SK-N-SH (cell line): ENCODE measurements at regions not wholly inside any gene's neighbourhood (a gene's known extent, or its start where the extent isn't known, plus 50 kb on each side); places are given as distances from the start of the nearest gene placed in this dataset.

Experiments
- CTCF ChIA-PET: fragments of 300-600, 350-600 bp; formaldehyde crosslinking; extraction: SDS; loops from one replicate; lab custom pipeline; 2021; lab: Yijun Ruan, JAX
- POLR2A ChIA-PET: fragments of 350-600 bp; sonication (Branson Sonifier 250); formaldehyde crosslinking; extraction: SDS; loops from one replicate; lab custom pipeline; 2020; ENCODE audit warnings: antibody characterized with exemption, inconsistent platforms; lab: Yijun Ruan, JAX
- DNase-seq: peaks from one replicate; pipeline ENCODE4 v3.0.0; 2012
- H2AFZ ChIP-seq: fragments of 200-600 bp; sonication (generic); 2 replicates; pipeline ENCODE4 v1.8.1; 2016; ENCODE audit warnings: antibody characterized with exemption, mild to moderate bottlenecking, low read depth
- H3F3A ChIP-seq: fragments of 200-600 bp; sonication (generic); replicated peaks from 2 replicates; pipeline ENCODE3; 2016; ENCODE audit warnings: antibody characterized with exemption, mild to moderate bottlenecking; ENCODE audit not compliant: insufficient read depth
- H3K27ac ChIP-seq, 2 experiments: fragments of 200-500 bp in 1 of 2; fragments of 200-600 bp in 1 of 2; sonication (Bioruptor generic) in 1 of 2; sonication (generic), shearing (Covaris generic) in 1 of 2; 2 replicates each; pipeline versions ENCODE4 v1.5.1 to v1.6.1; 2014 to 2016; ENCODE audit warnings: low read depth in 2 of 2, inconsistent platforms in 1 of 2, low read length in 1 of 2, mild to moderate bottlenecking in 1 of 2, mixed read lengths in 1 of 2
- H3K27me3 ChIP-seq: fragments of 200-600 bp; sonication (generic), shearing (Covaris generic); 2 replicates; pipeline ENCODE4 v1.6.1; 2016; ENCODE audit warnings: mixed run types; ENCODE audit not compliant: insufficient read depth
- H3K36me3 ChIP-seq, 2 experiments: fragments of 200-500 bp in 1 of 2; fragments of 200-600 bp in 1 of 2; sonication (Bioruptor generic) in 1 of 2; sonication (generic) in 1 of 2; replicated peaks in 1 of 2; 2 replicates each; pipeline versions ENCODE3 to v1.5.1; 2014 to 2016; ENCODE audit warnings: low read length in 1 of 2, mild to moderate bottlenecking in 1 of 2; ENCODE audit not compliant: insufficient read depth in 2 of 2, control insufficient read depth in 1 of 2
- H3K4me1 ChIP-seq, 2 experiments: fragments of 200-500 bp in 1 of 2; fragments of 200-600 bp in 1 of 2; sonication (Bioruptor generic) in 1 of 2; sonication (generic), shearing (Covaris generic) in 1 of 2; 2 replicates each; pipeline versions ENCODE4 v1.5.1 to v1.6.1; 2014 to 2016; ENCODE audit warnings: low read depth in 1 of 2, low read length in 1 of 2, mixed run types in 1 of 2; ENCODE audit not compliant: insufficient read depth in 2 of 2, control insufficient read depth in 1 of 2
- H3K4me2 ChIP-seq: fragments of 200-600 bp; sonication (generic), shearing (Covaris generic); 2 replicates; pipeline ENCODE4 v1.6.1; 2017; ENCODE audit warnings: mixed run types
- H3K4me3 ChIP-seq, 2 experiments: fragments of 200-500 bp in 1 of 2; fragments of 200-600 bp in 1 of 2; sonication (Bioruptor generic) in 1 of 2; sonication (generic), shearing (Covaris generic) in 1 of 2; 2 replicates each; pipeline versions ENCODE4 v1.5.1 to v1.8.1; 2014 to 2016; ENCODE audit warnings: low read depth in 2 of 2, inconsistent platforms in 1 of 2, low read length in 1 of 2, mild to moderate bottlenecking in 1 of 2, mixed read lengths in 1 of 2, moderate library complexity in 1 of 2
- H3K79me2 ChIP-seq: fragments of 200-600 bp; sonication (generic); 2 replicates; pipeline ENCODE4 v1.8.1; 2017; ENCODE audit warnings: mild to moderate bottlenecking; ENCODE audit not compliant: insufficient read depth
- H3K9ac ChIP-seq: fragments of 200-600 bp; sonication (generic); 2 replicates; pipeline ENCODE4 v1.6.1; 2017; ENCODE audit warnings: mixed run types
- H3K9me2 ChIP-seq: fragments of 200-600 bp; sonication (generic); 2 replicates; pipeline ENCODE4 v1.6.1; 2017; ENCODE audit warnings: mixed run types
- H3K9me3 ChIP-seq: fragments of 200-600 bp; sonication (generic); 2 replicates; pipeline ENCODE4 v1.6.1; 2017; ENCODE audit warnings: mixed run types, mild to moderate bottlenecking, moderate library complexity
- H4K20me1 ChIP-seq: fragments of 200-600 bp; sonication (generic); 2 replicates; pipeline ENCODE4 v1.6.1; 2017; ENCODE audit warnings: mild to moderate bottlenecking, mixed run types; ENCODE audit not compliant: insufficient read depth
- ELF1 ChIP-seq: IDR thresholded peaks from 2 replicates; pipeline ENCODE4 v1.4.0; 2012
- FOXM1 ChIP-seq: IDR thresholded peaks from 2 replicates; pipeline ENCODE4 v1.4.0; 2012; ENCODE audit warnings: low read depth, mild to moderate bottlenecking
- GABPA ChIP-seq: IDR thresholded peaks from 2 replicates; pipeline ENCODE4 v1.4.0; 2012; ENCODE audit warnings: low read depth, mild to moderate bottlenecking
- IRF3 ChIP-seq: fragments of 150-350 bp; IDR thresholded peaks from 2 replicates; pipeline ENCODE4 v1.6.1; 2016; ENCODE audit warnings: mild to moderate bottlenecking, low read depth, low read length
- JUND ChIP-seq: IDR thresholded peaks from 2 replicates; pipeline ENCODE4 v1.4.0; 2012
- MEF2A ChIP-seq: IDR thresholded peaks from 2 replicates; pipeline ENCODE4 v1.4.0; 2012; ENCODE audit warnings: low read depth, borderline replicate concordance
- POLR2AphosphoS5 ChIP-seq: IDR thresholded peaks from 2 replicates; pipeline ENCODE4 v1.6.1; 2012; ENCODE audit warnings: low read depth, low read length
- RFX5 ChIP-seq: IDR thresholded peaks from 2 replicates; pipeline ENCODE4 v1.6.1; 2012; ENCODE audit warnings: mild to moderate bottlenecking, improper control_type of control experiment, low read length
- RXRA ChIP-seq: IDR thresholded peaks from 2 replicates; pipeline ENCODE4 v1.4.0; 2012; ENCODE audit warnings: low read depth, mild to moderate bottlenecking, borderline replicate concordance
- SIN3A ChIP-seq: IDR thresholded peaks from 2 replicates; pipeline ENCODE4 v1.6.1; 2012; ENCODE audit warnings: low read depth, mild to moderate bottlenecking, low read length, moderate library complexity, borderline replicate concordance
- SMC3 ChIP-seq: IDR thresholded peaks from 2 replicates; pipeline ENCODE4 v1.6.1; 2012; ENCODE audit warnings: low read depth, low read length, improper control_type of control experiment
- TAF1 ChIP-seq: IDR thresholded peaks from 2 replicates; pipeline ENCODE4 v1.6.1; 2012; ENCODE audit warnings: low read depth, mild to moderate bottlenecking, low read length, moderate library complexity, borderline replicate concordance
- TEAD4 ChIP-seq: IDR thresholded peaks from 2 replicates; pipeline ENCODE4 v1.4.0; 2012; ENCODE audit warnings: mild to moderate bottlenecking, borderline replicate concordance; ENCODE audit not compliant: insufficient read depth
- ZBTB33 ChIP-seq: IDR thresholded peaks from 2 replicates; pipeline ENCODE4 v1.4.0; 2012; ENCODE audit warnings: low read depth, borderline replicate concordance
- WGBS: methylation state at CpG from one replicate; pipeline ENCODE4 v1.1.6; 2017; ENCODE audit warnings: low lambda C conversion rate; 5-methylcytosine and 5-hydroxymethylcytosine counted together
- TF ChIP-seq, protein P1 (sequence below): fragments of 150-350 bp; IDR thresholded peaks from 2 replicates; pipeline ENCODE4 v1.6.1; 2017; ENCODE audit warnings: antibody characterized with exemption, low read length, low read depth, borderline replicate concordance

DNA sequence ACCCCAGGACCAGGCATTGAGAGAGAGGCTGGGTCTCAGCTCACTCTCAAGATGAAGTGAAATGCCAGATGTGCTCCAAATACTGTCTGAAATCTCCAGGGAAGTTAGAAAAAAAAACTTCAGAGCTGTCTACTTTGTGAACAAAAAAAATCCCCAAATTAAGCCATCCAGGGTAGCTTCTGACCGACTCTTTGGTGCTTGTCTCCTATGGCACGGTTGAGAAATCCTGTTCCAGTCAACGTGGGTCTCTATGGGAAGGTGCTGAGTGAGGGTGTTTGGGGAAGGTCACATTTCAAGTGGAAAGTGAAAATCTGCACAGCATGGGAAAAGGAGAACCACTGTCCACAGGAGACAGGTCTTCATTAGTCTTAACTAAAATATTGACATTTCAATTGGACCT is 322.5 kb upstream of the CFAP20DC start:
- H3K79me2 ChIP-seq: no peaks in the 10 kb centered on the region
- H3K9me2 ChIP-seq: no peaks in the 10 kb centered on the region
- no peak overlapping the region for H3K9ac ChIP-seq
- H3K27me3 ChIP-seq: no peaks in the 10 kb centered on the region
- no peak overlapping the region for H2AFZ ChIP-seq
- DNase-seq: no peak
- WGBS: 29% methylated on average over 3 of the region's 3 CpGs
- H3K4me3 ChIP-seq: no peak overlapping the region
- no peaks in the 10 kb centered on the region for H3F3A ChIP-seq
- CTCF ChIA-PET: interaction anchor here (0.8 kb wide), 1 partner anchor 26 kb away, joined by 3 read pairs; no protein-coding TSS in a partner anchor
- no peaks in the 10 kb centered on the region for H3K9me3 ChIP-seq
- TF ChIP-seq JUND (no peak), MEF2A (no peak), TAF1 (no peak), POLR2AphosphoS5 (no peak), RXRA (no peak), IRF3 (no peak), FOXM1 (no peak), ELF1 (no peak), SIN3A (no peak)
- TF ChIP-seq, protein P1, sequence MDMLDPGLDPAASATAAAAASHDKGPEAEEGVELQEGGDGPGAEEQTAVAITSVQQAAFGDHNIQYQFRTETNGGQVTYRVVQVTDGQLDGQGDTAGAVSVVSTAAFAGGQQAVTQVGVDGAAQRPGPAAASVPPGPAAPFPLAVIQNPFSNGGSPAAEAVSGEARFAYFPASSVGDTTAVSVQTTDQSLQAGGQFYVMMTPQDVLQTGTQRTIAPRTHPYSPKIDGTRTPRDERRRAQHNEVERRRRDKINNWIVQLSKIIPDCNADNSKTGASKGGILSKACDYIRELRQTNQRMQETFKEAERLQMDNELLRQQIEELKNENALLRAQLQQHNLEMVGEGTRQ: no peak
- TF ChIP-seq, all 33 proteins: peak for 0
- Histone ChIP-seq H3K4me2 (no peak overlapping the region), H3K4me1 (no peaks in the 10 kb centered on the region), H3K27ac (no peak overlapping the region), H4K20me1 (no peaks in the 10 kb centered on the region), H3K36me3 (no peaks in the 10 kb centered on the region)
- POLR2A ChIA-PET: no interaction called here

- Histone ChIP-seq H3K9me3 (no peaks in the 10 kb centered on the region), H3K4me2 (no peak overlapping the region), H3F3A (no peaks in the 10 kb centered on the region), H3K4me1 (no peaks in the 10 kb centered on the region), H3K27ac (no peak overlapping the region), H3K27me3 (no peaks in the 10 kb centered on the region), H4K20me1 (no peaks in the 10 kb centered on the region), H3K36me3 (no peaks in the 10 kb centered on the region), H3K9ac (no peak overlapping the region), H3K9me2 (no peaks in the 10 kb centered on the region), H2AFZ (no peak overlapping the region), H3K4me3 (no peak overlapping the region), H3K79me2 (no peaks in the 10 kb centered on the region)
- ChIA-PET POLR2A (no interaction called here), CTCF (interaction anchor here (0.5 kb wide), 1 partner anchor 662 kb away, joined by 3 read pairs; no protein-coding TSS in a partner anchor)
- WGBS: 20% methylated on average over 5 of the region's 5 CpGs
- TF ChIP-seq TAF1 (no peak), JUND (no peak), SIN3A (no peak), ZBTB33 (no peak), RFX5 (no peak), POLR2AphosphoS5 (no peak), ELF1 (no peak), SMC3 (no peak), TEAD4 (no peak), GABPA (no peak)
- no peak for DNase-seq
Observed at GRCh38 chr3:59368900-59369675, 319.3 kb upstream of the CFAP20DC start.
